IMR-90 (cell line): ENCODE measurements at regions not wholly inside any gene's neighbourhood (a gene's known extent, or its start where the extent isn't known, plus 50 kb on each side); places are given as distances from the start of the nearest gene placed in this dataset.

Experiments used
- ATAC-seq: fragments of 200-7000 bp; cut with Tn5 transposase; 2 replicates; pipeline ENCODE4 v1.9.1; 2020; ENCODE audit warnings: low read depth, mild to moderate bottlenecking, moderate library complexity
- BruUV-seq: library from RNA; stranded (reverse); fragments of 400-500 nt; replicated peaks from 2 replicates; lab custom pipeline; 2021; lab: Mats Ljungman, UMichigan
- CTCF ChIA-PET: fragments of 300-600 bp; formaldehyde crosslinking; extraction: SDS; loops from one replicate; lab custom pipeline; 2021; ENCODE audit warnings: antibody characterized with exemption; lab: Yijun Ruan, JAX
- POLR2A ChIA-PET: fragments of 300-600 bp; sonication (Branson Sonifier 250); formaldehyde crosslinking; loops from one replicate; lab custom pipeline; 2022; ENCODE audit warnings: antibody characterized with exemption; ENCODE audit not compliant: unreplicated experiment; lab: Charles Lee
- DNase-seq: peaks from one replicate; pipeline ENCODE4 v3.0.0; 2013
- H2AFZ ChIP-seq: replicated peaks from 2 replicates; pipeline ENCODE3; 2013; ENCODE audit warnings: low read length, mild to moderate bottlenecking; ENCODE audit not compliant: poor library complexity
- H2AK5ac ChIP-seq: 2 replicates; pipeline ENCODE4 v1.6.1; 2013; ENCODE audit warnings: low read depth, low read length, inconsistent platforms
- H2AK9ac ChIP-seq: replicated peaks from 2 replicates; pipeline ENCODE3; 2013; ENCODE audit warnings: mild to moderate bottlenecking, low read depth, low read length, moderate library complexity; ENCODE audit not compliant: poor library complexity
- H2BK120ac ChIP-seq: 2 replicates; pipeline ENCODE4 v1.6.1; 2013; ENCODE audit warnings: low read depth, low read length, inconsistent platforms
- H2BK15ac ChIP-seq: 3 replicates; pipeline ENCODE4 v1.6.1; 2013; ENCODE audit warnings: low read depth, low read length, inconsistent platforms
- H2BK20ac ChIP-seq: 2 replicates; pipeline ENCODE4 v1.6.1; 2013; ENCODE audit warnings: low read depth, mild to moderate bottlenecking, inconsistent platforms, low read length, moderate library complexity
- H2BK5ac ChIP-seq: 2 replicates; pipeline ENCODE4 v1.6.1; 2013; ENCODE audit warnings: mild to moderate bottlenecking, low read depth, low read length, inconsistent platforms; ENCODE audit not compliant: poor library complexity, severe bottlenecking
- H3K14ac ChIP-seq: replicated peaks from 2 replicates; pipeline ENCODE4 v1.6.1; 2013; ENCODE audit warnings: low read depth, low read length, inconsistent platforms
- H3K18ac ChIP-seq: 2 replicates; pipeline ENCODE4 v1.6.1; 2013; ENCODE audit warnings: low read depth, low read length, control low read depth
- H3K23ac ChIP-seq: 2 replicates; pipeline ENCODE4 v1.6.1; 2013; ENCODE audit warnings: low read depth, low read length, inconsistent platforms
- H3K27ac ChIP-seq: 2 replicates; pipeline ENCODE4 v1.5.1; 2013; ENCODE audit warnings: mild to moderate bottlenecking, control low read depth, low read length; ENCODE audit not compliant: insufficient read depth
- H3K27me3 ChIP-seq: 2 replicates; pipeline ENCODE4 v1.6.1; 2013; ENCODE audit warnings: low read length; ENCODE audit not compliant: control insufficient read depth, insufficient read depth
- H3K36me3 ChIP-seq: 2 replicates; pipeline ENCODE4 v1.6.1; 2013; ENCODE audit warnings: low read length, mixed read lengths; ENCODE audit not compliant: control insufficient read depth, insufficient read depth
- H3K4ac ChIP-seq: 2 replicates; pipeline ENCODE4 v1.6.1; 2013; ENCODE audit warnings: low read depth, low read length, inconsistent platforms
- H3K4me1 ChIP-seq: 2 replicates; pipeline ENCODE4 v1.6.1; 2013; ENCODE audit warnings: low read length, mixed read lengths; ENCODE audit not compliant: control insufficient read depth, insufficient read depth
- H3K4me2 ChIP-seq: 2 replicates; pipeline ENCODE4 v1.6.1; 2013; ENCODE audit warnings: low read depth, mild to moderate bottlenecking, control low read depth, low read length, moderate library complexity
- H3K4me3 ChIP-seq: 2 replicates; pipeline ENCODE4 v1.5.1; 2013; ENCODE audit warnings: low read depth, mild to moderate bottlenecking, control low read depth, low read length, moderate library complexity; ENCODE audit not compliant: insufficient read depth
- H3K56ac ChIP-seq: 2 replicates; pipeline ENCODE4 v1.6.1; 2013; ENCODE audit warnings: low read length, inconsistent platforms; ENCODE audit not compliant: insufficient read depth; ENCODE audit errors: extremely low read depth
- H3K79me1 ChIP-seq, 2 experiments: 2 replicates each; pipeline ENCODE4 v1.6.1; 2013; ENCODE audit warnings: low read length in 2 of 2, inconsistent platforms in 1 of 2, low read depth in 1 of 2
- H3K9ac ChIP-seq: 2 replicates; pipeline ENCODE4 v1.6.1; 2013; ENCODE audit warnings: low read depth, low read length, control low read depth
- H3K9me1 ChIP-seq: 2 replicates; pipeline ENCODE4 v1.6.1; 2013; ENCODE audit warnings: low read length, inconsistent platforms; ENCODE audit not compliant: insufficient read depth
- H3K9me3 ChIP-seq: 2 replicates; pipeline ENCODE4 v1.6.1; 2013; ENCODE audit warnings: low read length; ENCODE audit not compliant: control insufficient read depth, insufficient read depth
- H4K20me1 ChIP-seq: 2 replicates; pipeline ENCODE4 v1.6.1; 2013; ENCODE audit warnings: low read length, inconsistent platforms; ENCODE audit not compliant: insufficient read depth
- H4K5ac ChIP-seq: 2 replicates; pipeline ENCODE4 v1.6.1; 2013; ENCODE audit warnings: mild to moderate bottlenecking, low read depth, low read length, control low read depth
- H4K8ac ChIP-seq, 2 experiments: 2 replicates each; pipeline ENCODE4 v1.6.1; 2013; ENCODE audit warnings: low read depth in 2 of 2, low read length in 2 of 2, control low read depth in 1 of 2, inconsistent platforms in 1 of 2
- H4K91ac ChIP-seq: 2 replicates; pipeline ENCODE4 v1.6.1; 2013; ENCODE audit warnings: low read depth, low read length, inconsistent platforms; ENCODE audit not compliant: insufficient read depth
- BHLHE40 ChIP-seq: fragments of 150-350 bp; IDR thresholded peaks from 2 replicates; pipeline ENCODE4 v1.6.1; 2016; ENCODE audit warnings: mild to moderate bottlenecking, low read depth, low read length
- CEBPB ChIP-seq: IDR thresholded peaks from 2 replicates; pipeline ENCODE4 v1.6.1; 2012; ENCODE audit warnings: low read depth, low read length, improper control_type of control experiment
- NFE2L2 ChIP-seq: fragments of 150-350 bp; IDR thresholded peaks from 2 replicates; pipeline ENCODE4 v1.6.1; 2016; ENCODE audit warnings: low read depth, mild to moderate bottlenecking, low read length
- RAD21 ChIP-seq: IDR thresholded peaks from 2 replicates; pipeline ENCODE4 v1.6.1; 2012; ENCODE audit warnings: low read length, improper control_type of control experiment
- WGBS, 2 experiments: methylation state at CpG; one replicate each; pipeline versions ENCODE4 v1.1.5 to v1.1.7; 2013; ENCODE audit warnings: missing lambda C conversion rate in 2 of 2; ENCODE audit not compliant: insufficient read length in 1 of 2; ENCODE audit errors: extremely low coverage in 2 of 2; 5-methylcytosine and 5-hydroxymethylcytosine counted together
- dilution Hi-C: fragments of 300-500 bp; cut with HindIII; formaldehyde crosslinking; loops from one replicate; pipeline ENCODE4 v1.14.3; 2018; ENCODE audit warnings: low sequenced_read_pairs; ENCODE audit not compliant: unreplicated experiment
- in situ Hi-C: fragments of 300-500 bp; cut with MboI; formaldehyde crosslinking; loops from 3 replicates; pipeline ENCODE4 v1.14.3; 2019; ENCODE audit warnings: low sequenced_read_pairs, inconsistent platforms, mixed read lengths
- intact Hi-C: fragments of 100-400 bp; cut with micrococcal nuclease; formaldehyde crosslinking; loops from 2 replicates; pipeline ENCODE4 v1.10.0; 2022

DNA sequence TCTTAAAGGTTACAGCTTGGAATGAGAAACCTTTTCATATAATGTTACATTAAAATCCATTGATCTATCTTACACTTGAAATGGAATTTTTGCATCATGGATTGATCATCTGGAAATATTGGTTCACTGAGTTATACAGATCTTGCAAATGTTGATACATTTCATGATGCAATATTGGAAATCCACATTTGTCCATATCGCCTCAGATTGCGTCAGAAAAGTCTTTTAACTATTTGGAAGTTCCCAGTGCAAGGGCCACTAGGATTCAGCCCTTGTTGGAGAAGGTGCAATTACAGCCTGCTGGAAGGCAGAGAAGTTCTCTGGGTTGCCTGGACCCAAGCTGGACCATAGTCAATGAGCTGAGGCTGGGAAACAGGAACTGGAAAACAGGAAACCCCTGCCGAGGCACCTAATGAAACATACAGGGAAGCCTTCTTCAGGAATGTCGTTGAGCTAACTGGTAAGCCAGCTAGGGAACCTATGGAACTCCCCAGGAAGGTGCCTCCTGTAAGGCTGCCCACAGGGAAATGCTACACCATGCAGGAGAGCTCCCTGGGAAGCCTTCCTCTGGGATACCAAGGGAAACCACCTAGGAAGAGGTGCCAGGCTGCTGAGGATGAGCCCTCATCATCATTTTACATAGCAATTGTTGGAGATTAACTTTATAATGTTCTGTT lies 600.4 kb upstream of the CADM1 start:
- ChIA-PET CTCF (no interaction called here), POLR2A (no interaction called here)
- no peak for ATAC-seq
- Histone ChIP-seq H4K20me1 (no peaks in the 10 kb centered on the region), H3K79me1 (no peaks in the 10 kb centered on the region), H3K9me1 (no peaks in the 10 kb centered on the region), H4K91ac (no peak overlapping the region), H2AFZ (no peak overlapping the region), H4K5ac (no peak overlapping the region), H2BK15ac (no peak overlapping the region), H3K9me3 (no peaks in the 10 kb centered on the region), H2BK5ac (no peak overlapping the region), H2AK5ac (no peak overlapping the region), H2BK20ac (no peak overlapping the region), H3K4me3 (no peak overlapping the region), H3K27me3 (no peaks in the 10 kb centered on the region), H3K18ac (no peak overlapping the region), H3K36me3 (no peaks in the 10 kb centered on the region), H3K56ac (no peak overlapping the region), H3K4ac (no peak overlapping the region), H3K9ac (no peak overlapping the region), H2BK120ac (no peak overlapping the region), H3K4me1 (no peaks in the 10 kb centered on the region), H2AK9ac (no peak overlapping the region), H3K23ac (no peak overlapping the region), H4K8ac (no peak overlapping the region), H3K4me2 (no peak overlapping the region), H3K14ac (no peak overlapping the region), H3K27ac (no peak overlapping the region)
- in situ Hi-C loops (no loop called here), dilution Hi-C loops (no loop called here), intact Hi-C loops (no loop called here)
- WGBS, 2 experiments = 80% methylated on average over 1 of the region's 4 CpGs; no CpG with 5 or more reads in 1 of the 2 experiments
- BruUV-seq = no TSS peak
- TF ChIP-seq BHLHE40 = no peak
- no peak for TF ChIP-seq NFE2L2
- TF ChIP-seq CEBPB = 0 out of 2 replicates have a peak, but pooled peaks have one; percentile 14
- no peak for TF ChIP-seq RAD21
- no peak for DNase-seq
